Activated CD4-positive, alpha-beta T cell treated with anti-CD3 and anti-CD28 coated beads for 36 hours (primary cell): ENCODE measurements at regions not wholly inside any gene's neighbourhood (a gene's known extent, or its start where the extent isn't known, plus 50 kb on each side); places are given as distances from the start of the nearest gene placed in this dataset.
"Not testable (repeated sequence)": the region's sequence is repeated elsewhere in the genome, so short reads cannot be mapped to it uniquely, and the experiment has no call there.

Experiments used
- ATAC-seq: fragments of 200-7000 bp; cut with Tn5 transposase; one replicate; pipeline ENCODE4 v1.10.0; 2021; ENCODE audit warnings: mild to moderate bottlenecking, moderate library complexity
- CTCF ChIA-PET: fragments of 350-600 bp; sonication (Branson Sonifier 250); formaldehyde crosslinking; loops from one replicate; lab custom pipeline; 2021; ENCODE audit warnings: antibody characterized with exemption; lab: Charles Lee
- POLR2A ChIA-PET: fragments of 350-600 bp; sonication (Branson Sonifier 250); formaldehyde crosslinking; loops from one replicate; lab custom pipeline; 2021; ENCODE audit warnings: antibody characterized with exemption, inconsistent platforms; lab: Charles Lee
- DNase-seq: peaks from one replicate; pipeline ENCODE4 v3.0.0-alpha.2; 2020
- H3K27ac Mint-ChIP-seq: one replicate; pipeline ENCODE4 v1.8.0; 2021; ENCODE audit warnings: mixed read lengths
- H3K27me3 Mint-ChIP-seq: one replicate; pipeline ENCODE4 v1.8.0; 2021; ENCODE audit warnings: mixed read lengths
- H3K36me3 Mint-ChIP-seq: one replicate; pipeline ENCODE4 v1.8.0; 2021; ENCODE audit warnings: low read depth, mixed read lengths
- H3K4me1 Mint-ChIP-seq: one replicate; pipeline ENCODE4 v1.8.0; 2021; ENCODE audit warnings: mixed read lengths
- H3K4me3 Mint-ChIP-seq: one replicate; pipeline ENCODE4 v1.8.0; 2021; ENCODE audit warnings: mild to moderate bottlenecking, moderate library complexity, mixed read lengths
- H3K9me3 Mint-ChIP-seq: one replicate; pipeline ENCODE4 v1.8.0; 2021; ENCODE audit warnings: low read depth, mixed read lengths
- intact Hi-C, 2 experiments: fragments of 100-400 bp; cut with DNase I in 1 of 2; cut with micrococcal nuclease in 1 of 2; formaldehyde crosslinking; loops; one replicate each; pipeline versions ENCODE4 v1.14.2 to v1.15.1; 2022 to 2024; cut with DNase I, micrococcal nuclease

DNA sequence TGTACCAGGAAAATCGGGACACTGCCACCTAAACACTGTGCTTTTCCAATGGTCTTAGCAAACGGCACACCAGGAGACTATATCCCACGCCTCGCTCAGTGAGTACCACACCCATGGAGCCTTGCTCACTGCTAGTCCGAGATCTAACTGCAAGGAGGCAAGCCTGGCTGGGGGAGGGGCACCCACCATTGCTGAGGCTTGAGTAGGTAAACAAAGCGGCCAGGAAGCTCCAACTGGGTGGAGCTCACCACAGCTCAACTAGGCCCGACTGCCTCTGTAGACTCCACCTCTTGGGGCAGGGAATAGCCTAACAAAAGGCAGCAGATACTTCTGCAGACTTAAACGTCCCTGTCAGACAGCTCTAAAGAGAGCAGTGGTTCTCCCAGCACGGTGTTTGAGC is 1216.6 kb downstream of the STIM2 start:
- H3K36me3 Mint-ChIP-seq, H3K27me3 Mint-ChIP-seq, CTCF ChIA-PET, intact Hi-C loops, H3K4me1 Mint-ChIP-seq, ATAC-seq, H3K27ac Mint-ChIP-seq, DNase-seq, H3K4me3 Mint-ChIP-seq, POLR2A ChIA-PET: not testable (repeated sequence)
- peaks cover 16% of the 10 kb centered on the region for H3K9me3 Mint-ChIP-seq

DNA sequence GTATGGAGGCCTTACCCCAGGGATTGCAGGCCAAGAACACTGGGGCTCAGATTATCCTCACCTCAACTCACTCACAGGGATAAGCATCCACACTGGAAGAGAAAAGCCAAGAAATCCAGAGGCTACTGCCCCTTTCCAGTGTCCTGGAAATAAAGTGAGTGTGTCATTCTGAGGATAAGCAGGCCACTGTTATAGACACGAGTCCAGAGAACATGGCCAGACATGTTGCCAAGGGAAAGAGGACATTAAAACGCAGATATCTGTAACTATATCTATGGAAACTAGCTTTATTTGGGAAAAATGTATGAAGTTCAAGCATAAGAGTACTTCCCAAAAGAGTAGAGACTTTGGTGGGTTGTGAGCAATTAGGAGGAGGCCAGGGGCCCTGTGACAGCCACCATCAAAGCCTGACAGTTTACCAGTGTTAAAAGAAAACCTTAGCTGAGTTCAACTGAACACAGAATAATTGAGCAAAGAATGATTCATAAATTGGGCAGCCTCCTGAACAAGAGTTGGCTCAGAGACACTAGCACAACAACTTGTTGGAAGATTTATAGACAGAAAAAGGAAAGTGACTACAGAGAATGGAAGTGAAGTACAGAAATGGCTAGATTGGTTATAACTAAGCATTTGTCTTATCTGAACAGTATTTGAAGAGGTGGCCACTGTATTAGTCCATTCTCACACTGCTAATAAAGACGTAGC is 1222.2 kb downstream of the STIM2 start:
- intact Hi-C loops: no loop called here
- H3K27ac Mint-ChIP-seq: no peak overlapping the region
- H3K36me3 Mint-ChIP-seq: no peaks in the 10 kb centered on the region
- no peaks in the 10 kb centered on the region for H3K27me3 Mint-ChIP-seq
- H3K9me3 Mint-ChIP-seq: peaks cover 17% of the 10 kb centered on the region
- DNase-seq (no peak), ATAC-seq (no peak)
- H3K4me3 Mint-ChIP-seq: no peak overlapping the region
- CTCF ChIA-PET: no interaction called here
- POLR2A ChIA-PET: no interaction called here
- no peaks in the 10 kb centered on the region for H3K4me1 Mint-ChIP-seq

DNA sequence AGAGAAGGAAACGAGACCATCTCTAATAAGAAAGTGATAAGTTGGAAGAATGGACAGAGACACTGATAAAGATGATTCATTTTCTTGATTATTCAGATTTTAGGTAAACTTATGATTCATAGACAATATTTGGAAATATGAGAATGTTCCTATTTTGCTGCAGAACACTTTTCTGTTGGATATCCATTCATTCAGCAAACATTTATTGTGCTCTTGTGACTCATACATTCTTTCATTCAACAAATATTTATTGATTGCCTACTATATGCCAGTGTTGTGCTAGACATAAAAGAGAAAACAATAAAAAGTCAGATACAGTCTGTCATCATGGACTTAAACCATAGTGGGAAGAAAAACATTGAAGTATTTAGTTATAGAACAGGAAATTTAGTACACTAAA is 1232.0 kb downstream of the STIM2 start:
- POLR2A ChIA-PET: no interaction called here

DNA sequence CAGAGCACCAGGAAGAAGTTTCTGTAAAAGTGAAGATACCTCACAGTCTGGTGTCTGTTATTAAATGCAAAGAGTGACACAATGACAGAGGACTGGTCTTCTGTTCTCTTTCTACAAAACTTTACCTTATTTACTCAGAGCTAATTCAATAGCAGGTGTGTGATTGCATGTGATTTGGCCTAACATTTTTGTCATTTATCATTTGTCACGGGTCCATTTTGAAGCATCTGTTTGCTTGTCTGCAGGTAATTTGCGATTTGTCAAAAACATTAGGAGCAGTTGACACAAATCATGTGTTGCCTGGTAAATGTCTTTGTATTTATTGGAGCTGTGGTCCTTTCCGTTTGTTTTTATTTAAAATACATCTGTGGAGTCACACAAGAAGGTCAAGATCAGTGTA is 1232.4 kb downstream of the STIM2 start:
- no peak overlapping the region for H3K27ac Mint-ChIP-seq
- ChIA-PET CTCF (no interaction called here), POLR2A (no interaction called here)
- H3K4me1 Mint-ChIP-seq: no peaks in the 10 kb centered on the region
- no peak overlapping the region for H3K4me3 Mint-ChIP-seq
- H3K36me3 Mint-ChIP-seq: no peaks in the 10 kb centered on the region
- intact Hi-C loops: no loop called here
- H3K9me3 Mint-ChIP-seq: peaks cover 2% of the 10 kb centered on the region
- H3K27me3 Mint-ChIP-seq: no peaks in the 10 kb centered on the region
- ATAC-seq (no peak), DNase-seq (no peak)

More for the DNA sequence above, 1232.0 kb downstream of the STIM2 start:
- no peaks in the 10 kb centered on the region for H3K27me3 Mint-ChIP-seq
- intact Hi-C loops: no loop called here
- no peaks in the 10 kb centered on the region for H3K36me3 Mint-ChIP-seq
- no peak overlapping the region for H3K27ac Mint-ChIP-seq
- DNase-seq (no peak), ATAC-seq (no peak)
- no peaks in the 10 kb centered on the region for H3K4me1 Mint-ChIP-seq
- no peak overlapping the region for H3K4me3 Mint-ChIP-seq
- peaks cover 2% of the 10 kb centered on the region for H3K9me3 Mint-ChIP-seq
- CTCF ChIA-PET: no interaction called here

DNA sequence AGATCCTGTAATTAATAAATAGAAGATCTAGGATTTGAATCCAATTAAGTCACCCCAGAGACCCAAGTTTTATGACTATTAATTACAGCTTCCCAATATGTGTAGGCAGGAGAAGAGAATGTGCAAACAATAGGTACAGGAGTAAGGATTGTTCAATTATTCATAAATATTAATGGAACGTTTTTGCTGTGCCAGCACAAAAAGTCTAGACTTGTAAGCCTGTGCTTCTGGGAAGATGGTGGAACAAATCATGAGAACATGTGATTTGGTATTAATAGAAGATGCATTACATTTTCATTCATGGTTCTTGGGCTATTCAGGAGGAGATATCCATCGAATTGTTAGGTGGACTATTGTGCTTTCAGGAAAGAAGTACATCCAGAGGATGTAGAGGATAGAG is 1240.9 kb downstream of the STIM2 start:
- DNase-seq: no peak
- Mint-ChIP-seq H3K27me3 (no peaks in the 10 kb centered on the region), H3K27ac (no peak overlapping the region), H3K9me3 (peaks cover 3% of the 10 kb centered on the region), H3K4me3 (no peak overlapping the region), H3K4me1 (no peaks in the 10 kb centered on the region), H3K36me3 (no peaks in the 10 kb centered on the region)
- intact Hi-C loops: no loop called here
- ChIA-PET CTCF (no interaction called here), POLR2A (no interaction called here)
- no peak for ATAC-seq

DNA sequence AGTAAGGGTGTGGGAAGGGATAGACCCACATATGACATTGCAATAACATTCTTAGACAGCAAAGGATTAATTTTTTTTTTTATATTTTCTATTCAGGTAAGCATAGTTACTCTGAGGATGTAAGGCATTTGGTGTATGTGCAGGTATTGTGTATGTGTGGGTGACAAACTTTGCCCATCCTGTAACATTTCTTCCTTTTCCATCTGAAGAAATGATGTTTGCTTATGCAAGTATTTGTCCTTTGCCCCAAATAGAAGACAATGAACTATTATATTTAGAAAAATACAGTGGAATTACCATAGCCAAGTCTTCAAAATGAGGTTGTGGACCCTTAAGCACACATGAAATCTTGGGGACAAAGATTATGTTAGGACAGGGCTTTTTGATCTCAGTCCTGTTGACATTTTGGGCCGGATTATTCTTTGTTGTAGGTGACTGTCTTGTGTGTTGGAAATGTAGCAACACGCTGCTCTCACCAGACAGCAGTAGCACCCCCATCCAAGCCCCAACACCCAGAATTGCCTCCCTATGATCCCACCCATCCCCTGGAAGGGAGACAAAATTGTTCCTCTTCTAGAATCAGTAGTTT is 1244.7 kb downstream of the STIM2 start:
- no peak overlapping the region for H3K4me3 Mint-ChIP-seq
- ATAC-seq (no peak), DNase-seq (no peak)
- ChIA-PET POLR2A (no interaction called here), CTCF (no interaction called here)
- H3K4me1 Mint-ChIP-seq: no peaks in the 10 kb centered on the region
- peaks cover 3% of the 10 kb centered on the region for H3K9me3 Mint-ChIP-seq
- no peaks in the 10 kb centered on the region for H3K27me3 Mint-ChIP-seq
- intact Hi-C loops: no loop called here
- H3K36me3 Mint-ChIP-seq: no peaks in the 10 kb centered on the region
- H3K27ac Mint-ChIP-seq: no peak overlapping the region

DNA sequence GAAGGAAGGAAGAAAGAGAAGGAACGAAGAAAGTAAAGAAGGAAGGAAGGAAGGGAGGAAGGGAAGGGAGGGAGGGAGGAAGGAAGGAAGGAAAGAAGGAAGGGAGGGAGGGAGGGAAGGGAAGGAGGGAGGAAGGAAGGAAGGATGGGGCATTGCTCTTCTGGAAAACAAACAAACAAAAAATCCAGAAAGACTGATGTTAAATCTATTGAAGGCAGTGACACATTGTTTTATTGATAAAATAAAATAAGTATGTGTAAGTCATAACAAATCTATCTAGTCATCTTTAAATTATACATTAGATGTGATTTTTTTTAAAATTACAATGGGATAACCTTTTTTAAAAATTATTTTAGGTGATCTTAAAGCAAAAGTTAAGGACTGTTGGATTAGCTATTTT is 1245.5 kb downstream of the STIM2 start:
- no peak for ATAC-seq
- Mint-ChIP-seq H3K4me1 (no peaks in the 10 kb centered on the region), H3K4me3 (no peak overlapping the region), H3K27ac (no peak overlapping the region), H3K36me3 (no peaks in the 10 kb centered on the region), H3K9me3 (peaks cover 3% of the 10 kb centered on the region), H3K27me3 (no peaks in the 10 kb centered on the region)
- intact Hi-C loops: no loop called here
- no peak for DNase-seq
- ChIA-PET CTCF (no interaction called here), POLR2A (no interaction called here)

DNA sequence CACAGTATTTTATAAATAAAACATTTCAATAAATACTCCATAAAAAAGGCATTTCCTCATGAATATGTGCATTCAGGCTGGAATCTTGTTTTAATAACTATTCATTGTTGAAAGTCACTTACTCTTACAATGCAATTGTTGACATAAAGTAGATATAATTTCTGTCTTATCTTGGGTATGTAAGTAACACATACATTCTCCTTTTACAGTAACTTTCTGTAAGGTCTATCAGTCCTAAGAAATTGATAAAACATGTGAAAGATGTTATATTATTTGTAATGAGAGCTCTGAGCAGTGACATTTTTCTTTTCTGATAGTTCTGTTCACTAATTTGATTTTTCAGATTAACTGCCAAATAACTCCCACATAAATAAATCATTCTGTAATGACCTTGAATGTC is 1249.2 kb downstream of the STIM2 start:
- Mint-ChIP-seq H3K27ac (no peak overlapping the region), H3K27me3 (no peaks in the 10 kb centered on the region), H3K36me3 (no peaks in the 10 kb centered on the region), H3K4me3 (no peak overlapping the region), H3K4me1 (no peaks in the 10 kb centered on the region), H3K9me3 (no peaks in the 10 kb centered on the region)
- DNase-seq: no peak
- intact Hi-C loops: no loop called here
- CTCF ChIA-PET: no interaction called here
- ATAC-seq: no peak
- POLR2A ChIA-PET: no interaction called here

DNA sequence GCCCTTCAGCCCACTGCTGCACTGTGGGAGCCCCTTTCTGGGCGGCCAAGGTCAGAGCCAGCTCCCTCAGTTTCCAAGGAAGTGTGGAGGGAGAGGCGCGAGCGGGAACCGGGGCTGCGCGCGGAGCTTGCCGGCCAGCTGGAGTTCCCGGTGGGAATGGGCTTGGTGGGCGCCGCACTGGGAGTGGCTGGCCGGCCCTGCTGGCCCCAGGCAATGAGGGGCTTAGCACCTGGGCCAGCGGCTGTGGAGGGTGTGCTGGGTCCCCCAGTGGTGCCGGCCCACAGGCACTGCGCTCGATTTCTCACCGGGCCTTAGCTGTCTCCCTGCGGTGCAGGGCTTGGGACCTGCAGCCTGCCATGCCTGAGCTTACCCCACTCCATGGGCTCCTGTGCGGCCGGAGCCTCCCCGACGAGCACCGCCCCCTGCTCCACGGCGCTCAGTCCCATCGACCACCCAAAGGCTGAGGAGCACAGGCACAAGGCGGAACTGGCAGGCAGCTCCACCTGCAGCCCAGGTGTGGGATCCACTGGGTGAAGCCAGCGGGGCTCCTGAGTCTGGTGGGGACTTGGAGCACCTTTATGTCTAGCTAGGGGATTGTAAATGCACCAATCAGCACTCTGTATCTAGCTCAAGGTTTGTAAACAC is 1252.2 kb downstream of the STIM2 start:
- CTCF ChIA-PET, DNase-seq, H3K9me3 Mint-ChIP-seq, H3K36me3 Mint-ChIP-seq, H3K4me1 Mint-ChIP-seq, POLR2A ChIA-PET, H3K4me3 Mint-ChIP-seq, ATAC-seq, H3K27ac Mint-ChIP-seq, intact Hi-C loops, H3K27me3 Mint-ChIP-seq: not testable (repeated sequence)

DNA sequence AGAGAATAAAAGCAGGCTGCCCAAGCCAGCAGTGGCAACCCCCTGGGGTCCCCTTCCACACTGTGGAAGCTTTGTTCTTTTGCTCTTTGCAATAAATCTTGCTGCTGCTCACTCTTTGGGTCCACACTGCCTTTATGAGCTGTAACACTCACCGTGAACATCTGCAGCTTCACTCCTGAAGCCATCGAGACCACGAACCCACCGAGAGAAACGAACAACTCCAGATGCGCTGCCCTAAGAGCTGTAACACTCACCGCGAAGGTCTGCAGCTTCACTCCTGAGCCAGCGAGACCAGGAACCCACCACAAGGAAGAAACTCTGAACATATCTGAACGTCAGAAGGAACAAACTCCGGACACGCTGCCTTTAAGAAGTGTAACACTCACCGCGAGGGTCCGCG is 1252.9 kb downstream of the STIM2 start:
- CTCF ChIA-PET, POLR2A ChIA-PET, H3K4me1 Mint-ChIP-seq, H3K27ac Mint-ChIP-seq, H3K27me3 Mint-ChIP-seq, intact Hi-C loops, H3K4me3 Mint-ChIP-seq, H3K9me3 Mint-ChIP-seq, ATAC-seq, DNase-seq, H3K36me3 Mint-ChIP-seq: not testable (repeated sequence)

DNA sequence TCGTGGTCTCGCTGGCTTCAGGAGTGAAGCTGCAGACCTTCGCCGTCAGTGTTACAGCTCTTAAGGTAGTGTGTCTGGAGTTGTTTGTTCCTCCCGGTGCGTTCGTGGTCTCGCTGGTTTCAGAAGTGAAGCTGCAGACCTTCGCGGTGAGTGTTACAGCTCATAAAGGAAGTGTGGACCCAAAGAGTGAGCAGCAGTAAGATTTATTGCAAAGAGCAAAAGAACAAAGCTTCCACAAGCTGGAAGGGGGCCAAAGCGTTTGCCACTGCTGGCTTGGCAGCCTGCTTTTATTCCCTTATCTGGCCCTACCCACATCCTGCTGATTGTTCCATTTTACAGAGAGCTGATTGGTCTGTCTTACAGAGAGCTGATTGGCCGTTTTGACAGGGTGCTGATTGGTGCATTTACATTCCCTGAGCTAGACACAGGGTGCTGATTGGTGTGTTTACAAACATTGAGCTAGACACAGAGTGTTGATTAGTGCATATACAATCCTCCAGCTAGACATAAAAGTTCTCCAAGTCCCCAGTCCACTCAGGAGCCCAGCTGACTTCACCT is 1256.0 kb downstream of the STIM2 start:
- CTCF ChIA-PET, POLR2A ChIA-PET, DNase-seq, intact Hi-C loops, H3K4me3 Mint-ChIP-seq, H3K27ac Mint-ChIP-seq, H3K36me3 Mint-ChIP-seq, H3K4me1 Mint-ChIP-seq, ATAC-seq, H3K9me3 Mint-ChIP-seq, H3K27me3 Mint-ChIP-seq: not testable (repeated sequence)

DNA sequence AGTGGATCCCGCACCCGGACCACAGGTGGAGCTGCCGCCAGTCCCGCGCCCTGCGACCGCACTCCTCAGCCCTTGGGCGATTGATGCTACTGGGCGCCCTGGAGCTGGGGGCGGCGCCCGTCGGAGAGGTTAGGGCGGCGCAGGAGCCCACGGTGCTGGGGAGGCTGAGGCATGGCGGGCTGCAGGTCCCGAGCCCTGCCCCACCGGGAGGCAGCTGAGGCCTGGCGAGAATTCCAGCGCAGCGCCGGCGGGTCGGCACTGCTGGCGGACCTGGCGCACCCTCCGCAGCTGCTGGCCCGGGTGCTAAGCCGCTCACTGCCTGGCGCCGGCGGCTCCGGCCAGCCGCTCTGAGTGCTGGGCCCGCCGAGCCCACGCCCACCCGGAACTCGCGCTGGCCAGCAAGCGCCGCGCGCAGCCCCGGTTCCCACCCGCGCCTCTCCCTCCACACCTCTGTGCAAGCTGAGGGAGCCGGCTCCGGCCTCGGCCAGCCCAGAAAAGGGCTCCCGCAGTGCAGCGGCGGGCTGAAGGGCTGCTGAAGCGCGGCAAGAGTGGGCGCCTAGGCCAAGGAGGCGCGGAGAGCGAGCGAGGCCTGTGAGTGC is 1256.5 kb downstream of the STIM2 start:
- H3K36me3 Mint-ChIP-seq: no peaks in the 10 kb centered on the region
- intact Hi-C loops: no loop called here
- no peak overlapping the region for H3K4me3 Mint-ChIP-seq
- no peak overlapping the region for H3K27ac Mint-ChIP-seq
- H3K9me3 Mint-ChIP-seq: peaks cover 9% of the 10 kb centered on the region
- H3K4me1 Mint-ChIP-seq: no peaks in the 10 kb centered on the region
- ATAC-seq: no peak
- ChIA-PET CTCF (no interaction called here), POLR2A (no interaction called here)
- no peak for DNase-seq
- H3K27me3 Mint-ChIP-seq: no peaks in the 10 kb centered on the region
